D341Med (cell line): ENCODE measurements at regions not wholly inside any gene's neighbourhood (a gene's known extent, or its start where the extent isn't known, plus 50 kb on each side); places are given as distances from the start of the nearest gene placed in this dataset.

Source experiments
- DNase-seq: peaks from one replicate; pipeline ENCODE4 v3.0.0; 2012; ENCODE audit warnings: low spot score

GRCh38 chr3:162200836-162201235, 704.2 kb downstream of the OTOL1 start:
- no peak for DNase-seq

- no peak for DNase-seq
Measured at GRCh38 chr3:162206648-162207047, 710.0 kb downstream of the OTOL1 start.

GRCh38 chr3:162211470-162211869, 714.9 kb downstream of the OTOL1 start:
- no peak for DNase-seq

- no peak for DNase-seq
Measured at GRCh38 chr3:162213196-162213595, 716.6 kb downstream of the OTOL1 start.

- DNase-seq, result no peak
Measured at GRCh38 chr3:162213956-162214355, 717.3 kb downstream of the OTOL1 start.

- no peak for DNase-seq
Measured at GRCh38 chr3:162217647-162218046, 721.0 kb downstream of the OTOL1 start.

GRCh38 chr3:162218479-162218878, 721.9 kb downstream of the OTOL1 start:
- DNase-seq, result no peak

GRCh38 chr3:162224746-162225145, 728.1 kb downstream of the OTOL1 start:
- DNase-seq, result no peak

- DNase-seq, result no peak
Measured at GRCh38 chr3:162236949-162237348, 740.3 kb downstream of the OTOL1 start.

GRCh38 chr3:162250782-162251181, 754.2 kb downstream of the OTOL1 start:
- no peak for DNase-seq

- DNase-seq, result no peak
Measured at GRCh38 chr3:162262129-162262528, 765.5 kb downstream of the OTOL1 start.

- no peak for DNase-seq
Measured at GRCh38 chr3:162263596-162263995, 767.0 kb downstream of the OTOL1 start.

- no peak for DNase-seq
Measured at GRCh38 chr3:162269636-162270458, 773.2 kb downstream of the OTOL1 start.

- no peak for DNase-seq
Measured at GRCh38 chr3:162274070-162274469, 777.5 kb downstream of the OTOL1 start.

GRCh38 chr3:162278834-162279233, 782.2 kb downstream of the OTOL1 start:
- no peak for DNase-seq

GRCh38 chr3:162285259-162285658, 788.7 kb downstream of the OTOL1 start:
- DNase-seq, result no peak

- DNase-seq, result no peak
Measured at GRCh38 chr3:162287600-162287999, 791.0 kb downstream of the OTOL1 start.

- no peak for DNase-seq
Measured at GRCh38 chr3:162292409-162292808, 795.8 kb downstream of the OTOL1 start.

GRCh38 chr3:162295323-162295983, 798.8 kb downstream of the OTOL1 start:
- DNase-seq, result no peak

- no peak for DNase-seq
Measured at GRCh38 chr3:162302983-162303624, 806.5 kb downstream of the OTOL1 start.

- DNase-seq, result no peak
Measured at GRCh38 chr3:162317046-162317445, 820.4 kb downstream of the OTOL1 start.

- no peak for DNase-seq
Measured at GRCh38 chr3:162328649-162329048, 832.0 kb downstream of the OTOL1 start.

GRCh38 chr3:162329514-162329913, 832.9 kb downstream of the OTOL1 start:
- no peak for DNase-seq
